NCI-H2171 (cell line): ENCODE measurements at regions not wholly inside any gene's neighbourhood (a gene's known extent, or its start where the extent isn't known, plus 50 kb on each side); places are given as distances from the start of the nearest gene placed in this dataset.

Source experiments
- DNase-seq: peaks from one replicate; lab custom pipeline; 2025; lab: John Stamatoyannopoulos, UW

DNA sequence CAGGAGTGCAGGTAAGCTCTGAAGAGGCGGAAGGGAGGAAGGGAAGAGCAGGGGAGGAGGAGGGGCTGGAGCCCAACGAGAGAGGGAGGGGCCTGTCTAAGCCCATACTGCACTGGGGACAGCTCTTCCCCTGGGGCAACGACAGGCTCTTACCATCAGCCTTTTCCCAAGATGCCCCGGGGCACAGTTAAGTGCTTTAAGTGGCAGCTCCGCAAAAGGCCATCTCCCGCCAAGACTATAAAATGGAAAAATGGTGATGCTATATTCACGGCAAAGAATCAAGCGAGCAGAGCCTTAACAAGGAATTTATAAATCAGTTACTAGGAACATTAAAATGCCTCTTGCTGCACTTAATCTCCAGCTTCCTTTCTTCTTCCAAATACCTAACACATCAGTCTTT is 110.2 kb upstream of the NLRP1 start:
- no peak for DNase-seq

DNA sequence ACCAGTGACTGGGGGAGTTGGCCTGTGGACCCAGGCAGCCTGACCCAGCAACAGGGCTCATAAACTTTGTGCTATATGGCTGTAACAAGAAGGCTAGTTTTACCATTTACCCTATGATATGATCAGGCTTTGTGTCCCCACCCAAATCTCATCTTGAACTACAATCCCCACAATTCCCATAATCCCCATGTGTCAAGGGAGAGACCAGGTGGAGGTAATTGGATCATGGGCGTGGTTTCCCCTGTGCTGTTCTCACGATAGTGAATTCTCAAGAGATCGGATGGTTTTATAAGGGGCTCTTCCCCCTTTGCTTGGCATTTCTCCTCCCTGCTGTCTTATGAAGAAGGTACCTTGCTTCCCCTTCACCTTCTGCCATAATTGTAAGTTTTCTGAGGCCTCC is 111.2 kb upstream of the NLRP1 start:
- DNase-seq = no peak

DNA sequence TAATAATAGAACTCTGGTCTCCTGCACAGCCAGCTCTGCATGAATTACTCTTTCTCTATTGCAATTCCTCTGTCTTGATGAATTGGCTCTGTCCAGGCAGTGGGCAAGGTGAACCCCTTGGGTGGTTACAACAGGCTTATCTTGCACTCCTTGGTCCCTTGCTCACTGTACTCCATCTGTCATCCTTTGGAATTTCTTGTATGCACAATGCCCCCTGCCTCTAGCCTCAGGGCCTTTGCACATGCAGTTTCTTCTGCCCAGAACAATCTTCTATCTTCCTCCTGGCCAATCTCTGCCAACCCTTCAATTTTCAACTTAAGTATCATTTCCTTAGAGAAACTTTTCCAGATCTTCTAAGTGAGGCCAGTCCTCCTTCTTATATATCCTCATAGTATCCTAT is 114.7 kb upstream of the NLRP1 start:
- no peak for DNase-seq

DNA sequence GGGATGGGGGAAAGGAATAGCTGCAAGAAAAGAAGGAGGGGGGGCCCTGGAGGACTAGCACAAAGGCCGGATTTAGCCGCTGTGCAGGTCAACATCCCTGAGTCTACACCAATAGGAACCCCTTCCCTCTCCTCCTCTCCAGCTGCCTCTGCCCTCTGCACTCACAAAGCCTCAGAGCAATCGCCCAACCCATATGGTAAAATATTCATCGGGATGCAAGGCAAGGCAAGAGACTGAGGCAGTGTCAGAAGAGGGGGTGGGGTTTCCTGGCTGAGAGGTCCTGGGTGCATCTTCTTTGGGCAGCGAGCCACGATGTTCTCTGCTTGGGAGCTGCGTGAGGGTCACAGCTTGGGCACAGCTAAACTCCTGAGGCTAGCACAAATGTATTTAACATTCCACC is 115.5 kb upstream of the NLRP1 start:
- no peak for DNase-seq

DNA sequence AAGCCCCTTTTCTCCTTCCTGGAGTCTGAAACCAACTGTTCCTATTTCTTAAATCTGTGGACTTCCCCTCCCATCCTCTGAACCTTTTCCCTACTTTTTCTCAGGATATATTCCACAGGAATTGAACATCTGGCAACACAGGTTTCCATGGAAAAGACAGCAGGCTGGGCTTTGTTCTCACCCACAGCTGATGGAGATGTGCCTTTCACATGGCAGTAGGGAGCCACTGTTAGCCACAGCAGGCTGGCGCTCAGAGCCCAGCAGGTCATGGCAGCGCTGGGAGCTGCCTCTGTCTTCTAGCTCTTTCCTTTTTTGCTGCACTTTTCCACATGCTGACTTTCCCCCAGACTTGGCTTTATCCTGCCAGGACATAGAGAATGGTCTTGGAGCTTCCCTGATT is 116.4 kb upstream of the NLRP1 start:
- DNase-seq = no peak

DNA sequence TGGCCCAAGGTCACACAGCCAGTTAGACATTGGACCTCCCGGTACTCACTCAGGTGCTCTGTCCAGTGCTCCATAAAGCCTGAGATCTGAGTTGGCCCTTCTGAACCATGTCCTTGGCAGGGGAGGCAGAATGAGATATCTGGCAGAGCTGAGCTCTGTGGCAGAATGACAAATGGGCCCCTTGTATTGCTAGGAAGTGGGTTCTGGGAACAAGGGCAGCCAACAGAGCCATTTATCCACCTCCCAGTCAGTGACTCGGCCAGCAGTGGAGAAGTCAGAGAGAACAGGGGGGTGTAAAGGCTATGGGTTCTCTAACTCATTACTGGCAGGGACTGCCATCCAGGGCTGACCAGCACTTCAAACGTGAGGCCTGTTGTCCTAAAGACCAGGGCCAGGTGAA is 117.1 kb upstream of the NLRP1 start:
- no peak for DNase-seq

DNA sequence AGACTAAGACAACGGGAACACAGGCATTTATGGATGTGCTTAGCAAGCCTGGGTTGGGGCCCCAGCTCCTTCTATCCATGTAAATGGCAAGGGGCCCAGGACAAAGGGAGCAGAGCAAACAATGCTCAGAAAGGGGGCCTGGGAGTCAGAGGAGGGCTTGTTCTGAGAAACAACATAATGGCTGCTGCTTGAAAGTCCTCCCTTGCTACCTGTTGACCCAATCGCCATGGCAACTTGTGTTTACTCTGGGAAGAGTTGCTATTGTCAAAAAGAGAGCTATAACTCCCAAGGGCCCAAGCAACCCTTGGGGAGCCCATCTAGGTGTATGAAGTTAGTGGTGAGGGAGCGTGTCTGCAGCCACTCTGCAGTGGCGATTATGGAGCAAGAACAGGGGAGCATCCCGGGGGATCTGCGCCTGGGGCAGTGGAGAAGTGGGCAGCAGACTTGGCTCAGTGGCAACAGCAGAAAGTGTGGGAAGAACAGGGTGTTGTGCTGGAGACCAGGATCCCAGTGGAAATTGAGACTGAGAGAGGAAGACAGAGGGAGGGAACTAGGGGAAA is 118.7 kb upstream of the NLRP1 start:
- no peak for DNase-seq

DNA sequence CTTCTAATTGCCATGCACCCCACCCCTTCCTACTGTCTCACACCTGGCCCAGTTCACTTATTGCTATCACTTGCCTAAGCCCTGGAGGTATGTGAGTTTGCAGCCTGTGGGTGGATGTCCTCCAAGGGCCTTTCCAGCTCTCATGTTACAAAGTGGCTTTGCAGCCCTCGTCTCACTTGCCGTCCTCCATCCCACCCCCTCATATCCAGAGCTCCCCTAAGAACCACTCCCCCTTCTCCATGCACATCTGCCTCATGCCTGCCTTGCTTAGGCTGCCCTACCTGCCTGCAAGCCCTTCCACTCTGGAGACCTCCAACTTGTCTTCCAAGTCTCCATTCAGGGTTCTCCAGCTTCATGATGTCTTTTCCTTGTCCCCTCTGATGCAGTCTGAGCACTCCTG is 119.4 kb upstream of the NLRP1 start:
- no peak for DNase-seq

DNA sequence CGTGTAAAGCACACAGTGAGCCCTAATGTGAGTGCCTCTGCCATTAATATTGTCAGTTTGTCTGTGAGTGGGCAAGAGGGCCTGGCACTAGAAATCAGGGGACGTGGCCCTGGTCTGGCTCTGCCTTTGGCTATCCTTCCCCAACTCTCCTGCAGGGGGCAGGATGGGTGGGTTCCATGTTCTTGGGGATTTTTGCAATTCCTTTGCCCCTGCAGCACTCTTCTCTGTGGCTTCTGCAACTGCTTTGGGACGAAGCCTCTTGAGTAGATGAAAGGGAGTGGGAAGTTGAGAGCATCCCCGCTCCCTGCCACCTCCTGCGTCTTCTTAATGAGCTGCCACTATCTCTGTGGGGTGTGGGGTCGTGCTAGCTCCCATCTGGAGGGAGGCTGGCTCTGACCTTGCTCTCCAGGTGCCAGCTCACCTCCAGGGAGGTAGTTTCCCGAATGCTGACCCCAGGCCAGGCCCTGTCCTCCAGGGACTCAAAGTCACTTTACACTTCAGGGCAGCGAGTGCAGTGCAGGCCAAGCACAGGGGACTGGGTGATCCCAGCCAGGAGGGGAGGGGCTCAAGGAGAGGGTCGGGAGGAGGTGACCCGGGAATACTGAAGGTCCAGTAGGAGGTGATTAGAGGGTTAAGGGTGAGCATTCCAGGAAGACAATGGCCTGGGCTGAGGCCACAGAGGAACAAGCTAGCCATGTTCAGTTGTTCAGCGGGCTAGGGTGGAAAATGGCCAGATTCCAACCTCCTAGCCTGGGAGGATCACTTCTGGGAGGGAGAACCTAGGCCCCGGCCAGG is 121.0 kb upstream of the NLRP1 start:
- no peak for DNase-seq

DNA sequence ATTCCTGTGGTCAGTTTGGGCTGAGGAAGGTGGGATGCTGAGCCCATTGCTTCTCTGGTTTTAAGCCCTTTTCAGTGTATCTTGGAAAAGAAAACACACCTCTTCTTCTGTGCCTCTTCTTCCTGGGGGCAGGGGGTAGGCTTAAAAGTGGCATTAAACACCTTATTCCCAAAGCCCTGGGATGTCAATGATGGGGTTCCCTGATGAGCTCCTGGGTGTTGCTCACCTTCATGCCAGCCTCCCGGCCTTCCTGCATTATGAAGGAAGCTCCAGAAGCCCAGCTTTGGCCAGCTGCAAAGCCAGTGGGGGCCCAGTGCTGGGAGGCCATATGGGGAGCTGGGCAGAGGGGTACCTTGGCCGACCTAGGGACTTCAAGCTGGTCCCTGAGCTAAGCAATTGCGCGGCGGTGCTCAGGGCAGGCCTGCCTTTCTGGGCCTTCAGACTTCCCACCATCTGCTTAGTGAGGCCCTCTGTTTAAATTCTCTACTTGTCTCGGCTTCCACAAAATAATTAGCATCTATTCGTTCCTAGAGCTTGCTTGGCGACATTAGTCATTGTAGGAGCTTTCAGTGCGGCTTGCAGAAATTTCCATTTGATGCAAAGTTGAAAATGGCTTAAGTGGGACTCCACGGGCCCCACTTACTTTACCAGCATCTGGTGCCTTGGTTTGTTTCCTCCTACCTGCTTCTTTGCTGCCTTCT is 121.7 kb upstream of the NLRP1 start:
- no peak for DNase-seq

DNA sequence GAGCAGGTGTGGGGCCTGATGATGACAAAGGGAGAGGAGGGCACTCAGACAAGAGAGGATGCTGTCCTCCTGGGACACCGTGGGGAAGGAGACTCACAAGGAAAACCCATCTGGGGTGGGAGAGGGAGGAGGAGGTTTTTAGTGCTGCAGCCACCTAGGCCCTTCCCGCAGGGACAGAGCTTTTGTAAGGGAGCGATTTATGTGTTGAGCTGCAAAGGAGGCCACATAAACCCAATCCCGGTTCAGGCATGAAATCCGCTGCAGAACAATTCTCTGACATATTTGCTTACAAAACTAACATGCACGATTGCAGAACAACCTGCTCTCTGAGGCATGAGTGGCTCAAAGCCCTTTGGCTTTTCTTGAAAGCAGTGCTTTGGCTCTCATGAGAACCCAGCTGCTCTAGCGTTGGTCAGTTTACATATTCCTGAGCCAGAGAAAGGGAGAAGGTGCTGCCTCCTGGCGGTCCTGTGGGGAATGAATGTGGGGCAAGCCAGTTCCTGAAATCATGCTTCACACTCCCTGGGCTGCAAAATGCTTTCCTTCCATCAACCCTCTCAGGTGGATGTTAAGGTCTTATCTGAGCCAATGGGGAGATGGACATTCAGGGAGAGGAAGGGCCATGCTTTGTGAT is 122.4 kb upstream of the NLRP1 start:
- DNase-seq = no peak

DNA sequence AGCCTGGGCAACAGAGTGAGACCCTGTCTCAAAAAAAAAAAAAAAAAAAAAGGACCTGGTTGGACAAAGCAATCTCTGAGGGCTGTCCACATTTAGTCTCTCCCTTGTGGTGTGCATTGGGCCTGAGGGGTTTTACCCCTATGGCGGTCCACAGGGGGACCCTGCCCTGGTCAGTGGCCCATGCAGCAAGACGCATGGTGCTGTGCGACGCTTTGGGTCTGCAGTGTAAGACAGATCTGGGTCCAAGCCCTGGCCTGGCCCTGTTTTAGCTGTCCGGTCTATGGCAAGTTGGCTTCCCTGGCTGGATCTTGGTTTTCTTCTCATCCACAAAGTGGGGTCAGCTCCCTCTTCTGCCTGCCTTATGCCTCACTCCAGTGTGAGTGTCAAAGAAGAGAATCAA is 123.2 kb upstream of the NLRP1 start:
- no peak for DNase-seq

DNA sequence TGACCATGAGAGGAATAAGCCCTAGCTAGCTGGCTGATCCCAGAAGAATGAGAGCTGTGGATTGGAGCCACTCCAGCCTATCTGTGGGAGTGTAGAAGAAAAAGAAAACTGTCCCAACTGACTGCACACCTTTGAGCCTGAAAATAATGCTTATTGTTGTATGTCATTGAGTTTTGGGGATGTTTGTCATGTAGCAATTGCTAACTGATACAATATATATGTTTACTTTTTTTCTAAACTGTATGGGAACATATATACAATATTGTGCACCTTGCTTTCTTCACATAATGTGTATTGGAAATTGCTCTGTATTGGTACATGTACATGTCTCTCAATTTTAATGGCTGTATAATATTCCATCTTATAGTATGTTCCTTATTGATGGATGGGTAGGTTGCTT is 124.0 kb upstream of the NLRP1 start:
- no peak for DNase-seq

DNA sequence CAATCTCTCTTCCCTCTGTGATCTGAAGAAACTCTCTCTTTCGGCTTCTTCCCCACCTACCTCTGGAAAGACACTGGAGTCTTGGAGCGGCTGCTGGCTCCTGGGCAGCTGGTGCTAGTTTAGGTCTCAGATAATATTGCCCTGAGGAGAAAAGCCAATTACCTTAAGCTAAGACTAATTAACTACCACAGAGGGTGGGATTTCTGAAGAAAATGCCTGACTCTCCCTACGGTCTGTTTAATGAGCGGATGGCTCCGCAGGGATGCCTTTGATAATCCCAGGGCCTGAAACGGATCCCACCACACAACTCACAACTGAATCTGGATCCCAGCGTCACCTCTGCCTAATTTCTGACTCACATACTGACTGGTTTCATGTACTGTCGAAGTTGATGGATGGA is 127.0 kb upstream of the NLRP1 start:
- no peak for DNase-seq

DNA sequence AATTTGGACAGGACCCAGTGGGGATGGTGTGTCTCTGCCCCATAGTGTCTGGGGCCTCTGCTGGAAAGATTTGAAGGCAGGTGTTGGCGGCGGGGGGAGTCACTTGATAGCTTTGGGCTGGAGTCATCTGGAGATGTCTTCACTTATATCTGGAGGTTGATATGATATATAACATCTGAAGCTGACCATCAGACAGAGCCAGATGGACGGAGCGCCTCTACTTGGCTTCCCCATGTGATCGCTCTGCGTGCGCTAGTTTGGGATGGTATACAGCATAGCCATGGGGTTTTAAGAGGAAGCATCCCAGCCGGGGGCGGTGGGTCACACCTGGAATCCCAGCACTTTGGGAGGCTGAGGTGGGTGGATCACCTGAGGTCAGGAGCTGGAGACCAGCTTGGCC is 130.7 kb upstream of the NLRP1 start:
- DNase-seq = no peak

DNA sequence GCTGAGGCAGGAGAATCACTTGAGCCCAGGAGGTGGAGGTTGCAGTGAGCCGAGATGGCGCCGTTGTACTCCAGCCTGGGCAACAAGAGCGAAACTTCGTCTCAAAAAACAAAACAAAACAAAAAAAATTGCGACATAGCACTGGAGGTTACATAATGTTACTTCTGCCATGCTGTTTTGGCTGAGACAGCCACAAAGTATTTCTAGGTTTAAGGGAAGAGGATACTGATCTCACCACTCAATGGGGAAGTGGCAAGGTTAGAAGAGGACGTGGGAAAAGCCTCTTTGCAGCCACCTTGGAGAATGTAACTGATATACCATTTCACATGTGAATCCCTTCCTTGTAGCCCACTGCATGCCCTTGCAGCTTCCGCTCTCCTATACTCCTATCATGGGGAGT is 131.2 kb upstream of the NLRP1 start:
- DNase-seq = no peak

DNA sequence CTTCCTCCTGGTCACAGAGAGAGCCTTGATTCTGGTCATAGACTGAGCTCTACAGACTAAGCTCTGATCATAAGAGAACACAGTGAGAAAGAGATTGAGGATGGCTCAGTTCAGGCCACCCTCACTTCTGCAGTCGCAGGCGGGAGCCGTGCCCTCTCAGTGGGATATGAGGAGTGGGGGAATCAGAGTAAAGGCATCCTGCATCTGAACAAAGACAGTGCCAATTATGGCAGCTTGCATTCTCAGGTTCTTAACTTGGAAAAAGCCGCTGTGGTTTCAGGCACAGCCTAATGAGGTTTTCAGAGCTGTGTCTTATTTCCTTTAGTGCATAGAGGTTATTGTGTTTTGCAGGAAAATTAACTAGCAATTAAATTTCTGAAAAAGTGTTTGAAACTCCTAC is 134.4 kb upstream of the NLRP1 start:
- DNase-seq = no peak

DNA sequence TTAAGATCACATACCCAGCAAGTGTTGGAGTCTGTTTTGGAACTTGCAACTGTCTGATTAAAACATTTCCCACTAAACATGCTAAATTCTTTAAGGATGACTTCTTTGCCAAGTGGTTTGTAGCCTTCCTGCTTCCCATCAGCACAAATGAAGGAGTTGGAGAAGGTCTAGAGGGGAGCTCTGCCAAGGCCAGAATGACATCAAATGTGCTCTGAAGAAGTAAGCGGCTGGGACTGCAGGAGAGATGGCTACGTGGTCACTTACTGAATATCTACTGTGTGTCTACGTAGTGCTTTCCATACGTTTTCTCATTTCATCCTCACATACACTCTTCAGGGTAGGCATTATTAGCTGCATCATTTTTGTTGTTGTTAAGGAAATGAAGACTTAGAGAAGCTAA is 135.7 kb upstream of the NLRP1 start:
- no peak for DNase-seq

DNA sequence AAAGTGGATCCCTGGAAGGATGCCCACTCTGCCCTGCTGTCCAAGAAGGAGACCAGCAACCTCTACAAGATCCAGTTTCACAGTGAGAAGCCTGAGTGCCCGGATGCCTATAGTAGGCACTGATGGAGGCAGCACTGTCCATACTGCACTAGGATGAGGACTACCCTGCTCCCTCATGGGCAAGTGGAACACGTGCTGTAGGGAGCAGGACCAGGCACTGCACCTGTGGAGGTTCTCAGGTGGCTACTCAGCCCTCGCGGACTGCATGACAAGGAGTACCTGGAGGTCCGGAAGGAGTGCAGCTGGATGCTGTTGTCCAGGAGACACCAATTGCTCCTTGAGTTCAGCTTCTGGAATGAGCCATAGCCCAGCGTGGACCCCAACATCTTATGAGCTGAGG is 146.1 kb upstream of the NLRP1 start:
- DNase-seq = no peak

DNA sequence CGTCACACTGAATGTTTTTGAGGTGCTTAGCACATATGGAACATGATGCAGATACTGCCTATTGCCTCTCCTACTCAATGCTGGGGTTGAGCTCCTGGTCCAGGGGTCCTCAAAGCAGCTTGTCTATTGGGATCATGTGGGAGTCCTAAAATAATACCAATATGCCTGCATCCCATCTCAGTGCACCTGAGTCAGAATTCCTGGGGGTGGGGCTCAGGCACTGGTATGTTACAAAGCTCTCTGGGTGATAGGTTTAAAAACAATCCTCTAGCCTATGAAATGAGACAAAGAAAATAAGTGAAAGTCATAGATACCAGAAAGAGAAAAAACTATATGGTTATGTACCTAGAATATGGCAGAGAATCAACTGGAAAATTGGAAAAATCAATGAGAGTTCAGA is 156.6 kb upstream of the NLRP1 start:
- no peak for DNase-seq

DNA sequence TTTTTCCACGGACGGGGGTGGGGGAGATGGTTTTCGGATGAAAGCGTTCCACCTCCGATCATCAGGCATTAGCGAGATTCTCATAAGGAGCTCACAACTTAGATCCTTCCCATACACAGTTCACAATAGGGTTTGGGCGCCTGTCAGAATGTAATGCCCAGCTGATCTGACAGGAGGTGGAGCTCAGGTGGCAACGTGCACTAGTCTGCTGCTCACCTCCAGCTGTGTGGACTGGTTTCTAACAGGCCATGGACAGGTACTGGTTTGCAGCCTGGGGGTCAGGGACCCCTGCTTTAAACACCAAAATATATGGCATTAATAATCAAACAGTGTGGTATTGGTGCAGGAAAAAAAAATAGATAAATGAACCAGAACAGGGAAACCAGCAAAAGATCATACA is 157.5 kb upstream of the NLRP1 start:
- DNase-seq = no peak

DNA sequence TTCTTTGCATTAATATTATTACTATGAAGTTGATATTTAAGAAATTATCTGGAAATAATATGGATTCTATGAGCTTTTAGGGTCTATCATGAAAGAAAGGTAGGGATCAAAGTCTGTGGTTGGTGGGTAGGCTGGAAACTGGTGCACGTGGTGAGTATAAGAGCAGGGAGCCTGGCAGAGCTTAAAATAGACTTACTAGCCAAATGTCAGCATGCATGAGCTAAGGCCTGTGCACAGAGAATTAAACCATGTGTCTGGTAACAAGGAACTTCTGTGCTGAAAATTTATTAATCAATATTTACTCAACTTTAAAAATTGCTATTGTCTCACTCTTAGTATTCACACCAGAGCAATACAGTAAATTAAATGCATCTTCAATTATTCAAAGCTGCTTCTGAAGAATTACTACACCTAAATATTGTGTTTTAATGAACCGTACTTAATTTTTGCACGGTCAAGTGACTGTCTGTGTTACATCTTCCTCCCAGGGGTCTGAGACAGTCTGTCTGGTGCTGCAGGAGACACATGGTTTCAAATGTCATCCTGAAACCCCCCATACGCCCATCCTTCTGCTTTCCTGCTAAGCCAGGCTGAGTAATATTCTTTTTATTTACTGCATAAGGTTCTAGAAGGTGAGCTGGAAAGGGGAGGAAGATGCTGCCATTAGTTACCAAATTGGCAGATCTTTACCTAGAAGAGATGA is 161.0 kb upstream of the NLRP1 start:
- DNase-seq = no peak

DNA sequence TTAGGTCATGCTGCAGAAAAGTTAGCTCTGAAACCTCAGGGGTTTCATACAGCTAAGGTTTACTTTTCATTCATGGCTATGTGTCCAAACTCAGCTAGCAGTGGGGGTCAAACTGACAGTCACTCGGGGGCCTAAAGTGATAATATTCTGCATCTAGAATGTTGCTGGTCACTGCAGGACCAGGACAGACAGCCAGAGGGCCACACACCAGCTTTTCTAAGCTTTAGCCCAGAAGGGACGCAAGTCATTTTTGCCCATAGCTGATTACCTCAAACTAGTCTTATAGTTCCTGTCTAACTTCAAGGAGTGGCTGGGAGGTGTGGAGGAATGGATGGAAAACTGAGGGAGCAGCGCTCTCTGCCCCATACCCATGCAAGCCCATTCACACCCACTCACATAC is 163.0 kb upstream of the NLRP1 start:
- no peak for DNase-seq
